ENCODE measurements at regions not wholly inside any gene's neighbourhood (a gene's known extent, or its start where the extent isn't known, plus 50 kb on each side); places are given as distances from the start of the nearest gene placed in this dataset.

DNA sequence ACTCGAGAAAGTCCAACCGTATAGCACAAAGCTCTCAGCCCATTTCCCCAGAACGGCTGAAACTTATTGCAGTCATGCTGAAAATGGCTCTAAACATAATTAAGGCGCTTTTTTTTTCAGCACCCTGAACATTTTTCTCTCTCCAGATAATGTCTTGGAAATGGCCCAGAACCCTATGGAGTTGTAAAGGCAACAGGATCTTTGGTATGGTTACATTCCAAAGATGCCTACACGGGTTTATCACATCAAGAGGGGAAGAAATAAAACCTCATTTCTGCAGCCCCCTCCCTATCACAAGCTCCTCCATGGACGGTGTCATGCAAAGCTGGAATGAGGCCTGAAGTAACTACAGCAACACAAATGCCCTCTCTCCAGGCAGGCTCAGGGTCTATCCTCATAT, 126.4 kb upstream of the GALNT2 start:
- Mint-ChIP-seq H3K9me3 (ENCODE audit: unreplicated experiment) (no peaks in the 10 kb centered on the region), H3K4me3 (ENCODE audit: unreplicated experiment) (no peak overlapping the region), H3K27me3 (ENCODE audit: unreplicated experiment) (peaks cover 6% of the 10 kb centered on the region), H3K4me1 (ENCODE audit: unreplicated experiment) (peaks cover 34% of the 10 kb centered on the region), H3K27ac (ENCODE audit: unreplicated experiment) (peak overlapping the region; percentile 65), H3K36me3 (ENCODE audit: unreplicated experiment) (no peaks in the 10 kb centered on the region)
- no peak for DNase-seq (ENCODE audit: extremely low spot score, unreplicated experiment)
- TF ChIP-seq, protein P1, sequence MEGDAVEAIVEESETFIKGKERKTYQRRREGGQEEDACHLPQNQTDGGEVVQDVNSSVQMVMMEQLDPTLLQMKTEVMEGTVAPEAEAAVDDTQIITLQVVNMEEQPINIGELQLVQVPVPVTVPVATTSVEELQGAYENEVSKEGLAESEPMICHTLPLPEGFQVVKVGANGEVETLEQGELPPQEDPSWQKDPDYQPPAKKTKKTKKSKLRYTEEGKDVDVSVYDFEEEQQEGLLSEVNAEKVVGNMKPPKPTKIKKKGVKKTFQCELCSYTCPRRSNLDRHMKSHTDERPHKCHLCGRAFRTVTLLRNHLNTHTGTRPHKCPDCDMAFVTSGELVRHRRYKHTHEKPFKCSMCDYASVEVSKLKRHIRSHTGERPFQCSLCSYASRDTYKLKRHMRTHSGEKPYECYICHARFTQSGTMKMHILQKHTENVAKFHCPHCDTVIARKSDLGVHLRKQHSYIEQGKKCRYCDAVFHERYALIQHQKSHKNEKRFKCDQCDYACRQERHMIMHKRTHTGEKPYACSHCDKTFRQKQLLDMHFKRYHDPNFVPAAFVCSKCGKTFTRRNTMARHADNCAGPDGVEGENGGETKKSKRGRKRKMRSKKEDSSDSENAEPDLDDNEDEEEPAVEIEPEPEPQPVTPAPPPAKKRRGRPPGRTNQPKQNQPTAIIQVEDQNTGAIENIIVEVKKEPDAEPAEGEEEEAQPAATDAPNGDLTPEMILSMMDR (IDR thresholded peaks at IDR 0.05) = no peak

DNA sequence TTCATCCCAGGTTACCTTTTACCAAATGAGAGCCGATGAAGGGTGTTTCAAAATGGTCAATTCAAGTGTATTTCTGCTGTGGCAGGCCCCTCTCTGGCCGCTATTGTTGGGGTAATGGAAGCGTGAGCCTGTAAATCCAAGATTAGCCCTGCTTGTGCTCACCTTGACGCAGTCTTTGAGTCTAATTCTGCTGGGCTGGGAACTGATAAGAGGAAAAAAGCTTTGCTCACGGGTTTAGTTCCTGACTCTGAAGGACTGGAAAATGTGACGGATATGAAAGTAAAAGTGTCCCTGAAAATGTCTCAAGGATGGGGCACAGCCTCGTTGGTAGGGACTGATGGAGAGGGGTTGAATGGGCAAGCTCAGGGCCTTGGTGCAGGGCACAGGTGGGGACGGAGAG, 125.9 kb upstream of the GALNT2 start:
- Mint-ChIP-seq H3K27me3 (ENCODE audit: unreplicated experiment) (peaks cover 4% of the 10 kb centered on the region), H3K27ac (ENCODE audit: unreplicated experiment) (peak overlapping the region; percentile 65)
- DNase-seq (ENCODE audit: extremely low spot score, unreplicated experiment) = no peak

DNA sequence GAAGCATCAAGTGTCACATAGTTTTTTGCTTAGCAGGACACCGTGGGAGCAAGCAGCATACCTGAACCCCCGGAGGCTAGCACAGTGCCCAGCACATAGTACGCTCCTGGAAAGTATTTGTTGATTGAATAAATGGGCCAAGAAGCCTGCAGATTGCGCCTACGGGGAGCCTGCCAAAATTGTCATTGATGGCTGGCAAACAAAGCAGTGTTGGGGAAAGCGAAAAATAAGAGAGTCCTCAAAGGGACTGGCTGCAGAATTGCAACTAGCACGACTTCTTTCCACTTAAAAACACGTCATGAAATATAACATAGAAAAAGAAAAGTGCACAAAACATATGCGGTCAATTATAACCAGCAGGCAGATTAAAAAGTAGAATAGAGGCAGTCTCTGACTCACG, 125.2 kb upstream of the GALNT2 start:
- TF ChIP-seq, protein P1 (IDR thresholded peaks at IDR 0.05) = no peak
- no peak for DNase-seq (ENCODE audit: extremely low spot score, unreplicated experiment)
- no peak overlapping the region for H3K4me3 Mint-ChIP-seq (ENCODE audit: unreplicated experiment)
- no peaks in the 10 kb centered on the region for H3K36me3 Mint-ChIP-seq (ENCODE audit: unreplicated experiment)
- no peaks in the 10 kb centered on the region for H3K9me3 Mint-ChIP-seq (ENCODE audit: unreplicated experiment)
- H3K27ac Mint-ChIP-seq (ENCODE audit: unreplicated experiment) = peak overlapping the region; percentile 14
- H3K27me3 Mint-ChIP-seq (ENCODE audit: unreplicated experiment) = peaks cover 2% of the 10 kb centered on the region
- peaks cover 34% of the 10 kb centered on the region for H3K4me1 Mint-ChIP-seq (ENCODE audit: unreplicated experiment)

More for the DNA sequence above, 125.9 kb upstream of the GALNT2 start:
- TF ChIP-seq, protein P1 (IDR thresholded peaks at IDR 0.05) = no peak
- no peaks in the 10 kb centered on the region for H3K9me3 Mint-ChIP-seq (ENCODE audit: unreplicated experiment)
- H3K4me3 Mint-ChIP-seq (ENCODE audit: unreplicated experiment) = no peak overlapping the region
- no peaks in the 10 kb centered on the region for H3K36me3 Mint-ChIP-seq (ENCODE audit: unreplicated experiment)
- peaks cover 34% of the 10 kb centered on the region for H3K4me1 Mint-ChIP-seq (ENCODE audit: unreplicated experiment)

DNA sequence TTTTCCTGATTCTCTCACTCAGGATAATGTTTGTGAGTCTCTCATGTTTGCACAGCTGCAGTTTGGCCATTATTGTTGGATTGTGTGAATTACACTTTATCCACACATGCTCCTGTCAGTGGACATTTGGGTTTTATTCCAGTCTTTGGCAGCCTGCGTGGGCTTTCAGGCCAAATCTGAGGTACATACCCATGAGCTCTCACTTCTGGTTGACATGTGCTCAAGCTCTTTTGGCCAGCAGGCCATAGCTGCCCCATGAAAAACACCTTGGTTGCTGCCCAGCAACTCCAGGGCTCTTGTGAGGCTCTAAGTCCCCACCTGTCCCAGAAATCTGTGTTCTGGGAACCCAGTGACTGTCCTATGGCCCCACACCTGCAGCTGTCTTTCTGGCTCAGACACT, 124.5 kb upstream of the GALNT2 start:
- TF ChIP-seq, protein P1 (IDR thresholded peaks at IDR 0.05) = no peak
- Mint-ChIP-seq H3K4me3 (ENCODE audit: unreplicated experiment) (no peak overlapping the region), H3K27me3 (ENCODE audit: unreplicated experiment) (peaks cover 2% of the 10 kb centered on the region), H3K4me1 (ENCODE audit: unreplicated experiment) (peaks cover 34% of the 10 kb centered on the region), H3K27ac (ENCODE audit: unreplicated experiment) (no peak overlapping the region), H3K9me3 (ENCODE audit: unreplicated experiment) (no peaks in the 10 kb centered on the region), H3K36me3 (ENCODE audit: unreplicated experiment) (no peaks in the 10 kb centered on the region)
- DNase-seq (ENCODE audit: extremely low spot score, unreplicated experiment) = no peak

DNA sequence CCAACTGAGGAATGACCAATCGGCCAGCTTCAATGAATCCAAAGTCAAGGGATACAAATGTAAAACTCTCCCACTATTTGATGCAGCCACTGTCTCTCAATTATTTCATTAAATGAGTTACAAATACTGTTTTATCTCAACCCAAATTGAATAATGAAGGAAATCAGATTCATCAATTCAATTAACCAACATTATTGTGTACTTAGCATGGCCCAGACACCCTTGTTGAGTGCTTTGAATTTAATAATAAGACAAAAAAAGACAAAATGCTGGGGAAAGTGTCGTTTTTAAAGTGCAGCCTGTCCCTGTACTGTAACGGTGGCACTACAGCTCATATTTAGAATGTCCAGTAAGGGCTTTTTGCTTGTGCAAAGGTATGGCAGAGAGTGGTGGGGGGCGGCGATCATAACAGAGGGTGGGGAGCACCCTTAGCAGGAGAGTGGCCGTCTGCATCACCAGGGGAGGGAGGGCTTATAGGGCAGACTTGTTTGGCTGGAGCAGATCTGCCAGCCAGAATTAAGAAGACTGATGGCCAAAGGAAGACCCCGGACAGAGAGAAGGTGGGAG, 123.8 kb upstream of the GALNT2 start:
- Mint-ChIP-seq H3K9me3 (ENCODE audit: unreplicated experiment) (no peaks in the 10 kb centered on the region), H3K27ac (ENCODE audit: unreplicated experiment) (no peak overlapping the region), H3K27me3 (ENCODE audit: unreplicated experiment) (peaks cover 2% of the 10 kb centered on the region), H3K4me1 (ENCODE audit: unreplicated experiment) (peaks cover 37% of the 10 kb centered on the region), H3K4me3 (ENCODE audit: unreplicated experiment) (no peak overlapping the region), H3K36me3 (ENCODE audit: unreplicated experiment) (no peaks in the 10 kb centered on the region)
- DNase-seq (ENCODE audit: extremely low spot score, unreplicated experiment) = no peak
- TF ChIP-seq, protein P1 (IDR thresholded peaks at IDR 0.05) = no peak
